ENCODE measurements at regions not wholly inside any gene's neighbourhood (a gene's known extent, or its start where the extent isn't known, plus 50 kb on each side); places are given as distances from the start of the nearest gene placed in this dataset.

- DNase-seq (ENCODE audit: low read depth), result no peak
- no peak overlapping the region for H3K4me3 ChIP-seq (ENCODE audit: low read depth, low read length)
Measured at GRCh38 chr3:194215392-194215791, 79.4 kb downstream of the HES1 start.

GRCh38 chr3:194218646-194219453 is 82.9 kb downstream of the HES1 start:
- no peak overlapping the region for H3K4me3 ChIP-seq (ENCODE audit: low read depth, low read length)
- DNase-seq (ENCODE audit: low read depth), result no peak

- no peak overlapping the region for H3K4me3 ChIP-seq (ENCODE audit: low read depth, low read length)
- DNase-seq (ENCODE audit: low read depth), result no peak
Measured at GRCh38 chr3:194219826-194220410, 84.0 kb downstream of the HES1 start.

DNA sequence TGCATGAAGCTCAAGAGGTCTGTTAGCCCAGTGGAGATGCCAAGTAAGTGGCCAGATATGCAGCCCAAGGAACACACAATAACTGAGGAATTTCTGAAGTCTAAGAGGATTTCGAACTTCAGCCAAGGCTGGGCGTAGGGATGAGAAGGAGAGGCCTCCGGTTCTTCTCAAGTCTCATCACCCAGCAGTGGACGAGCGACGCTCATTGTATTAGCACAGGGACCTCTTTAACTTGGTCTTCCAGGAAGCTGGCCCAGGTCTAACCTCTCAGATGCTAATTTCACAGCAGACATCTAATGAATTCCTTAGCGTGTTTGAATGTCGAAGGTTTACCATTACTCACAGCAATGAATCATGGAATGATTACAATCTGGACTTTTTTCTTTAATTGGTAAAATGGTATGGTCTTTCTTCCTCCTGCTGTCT is 85.0 kb downstream of the HES1 start:
- DNase-seq (ENCODE audit: low read depth), result no peak

GRCh38 chr3:194221336-194221735 is 85.4 kb downstream of the HES1 start:
- no peak overlapping the region for H3K4me3 ChIP-seq (ENCODE audit: low read depth, low read length)
- no peak for DNase-seq (ENCODE audit: low read depth)

More for the DNA sequence above, 85.0 kb downstream of the HES1 start:
- H3K4me3 ChIP-seq (ENCODE audit: low read depth, low read length), result no peak overlapping the region

GRCh38 chr3:194223951-194224350 is 88.0 kb downstream of the HES1 start:
- no peak for DNase-seq (ENCODE audit: low read depth)

DNA sequence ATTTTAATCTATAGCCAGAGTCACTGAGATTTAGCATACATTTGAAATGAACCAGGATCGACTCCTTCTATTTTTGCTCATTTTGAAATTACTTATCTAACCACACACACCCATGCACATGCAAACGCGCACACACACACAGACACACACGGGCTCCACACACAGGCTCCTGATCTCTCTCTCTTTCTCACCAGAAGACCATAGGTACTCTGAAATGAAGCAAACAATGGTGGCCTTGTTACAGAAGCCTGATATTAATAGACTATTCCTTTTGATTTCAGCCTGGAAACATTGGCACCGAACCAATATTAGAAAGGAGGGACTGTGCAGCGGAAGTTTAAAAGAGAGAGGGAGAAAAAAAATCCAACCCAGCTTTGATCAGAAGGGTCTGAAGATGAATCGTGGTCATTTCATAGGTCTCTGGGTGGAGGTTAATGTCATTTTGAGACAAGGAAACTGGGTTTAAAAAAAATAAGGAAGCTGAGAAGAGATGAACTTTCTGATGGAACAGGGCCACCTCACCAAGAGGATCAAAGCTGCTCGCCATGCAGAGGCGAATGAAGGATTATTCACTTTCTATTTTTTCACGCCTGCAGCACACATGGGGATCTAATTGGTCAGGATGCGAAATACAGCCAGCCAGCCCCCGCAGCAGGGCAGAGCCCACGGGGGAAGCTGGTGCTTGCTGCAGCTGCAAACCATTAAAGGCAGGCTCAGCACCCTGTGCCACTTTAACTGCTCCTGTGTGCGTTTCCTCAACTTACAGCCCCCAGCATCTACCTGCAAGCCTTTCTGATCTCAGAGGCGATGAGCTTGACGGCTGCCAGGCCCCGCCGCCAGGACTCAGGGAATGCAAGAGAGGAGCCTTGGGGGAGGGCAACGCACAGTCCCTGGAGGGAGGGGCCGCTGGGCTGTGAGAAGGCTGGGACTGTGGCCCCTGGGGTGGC is 88.8 kb downstream of the HES1 start:
- H3K4me3 ChIP-seq (ENCODE audit: low read depth, low read length), result no peak overlapping the region
- no peak for DNase-seq (ENCODE audit: low read depth)

More at GRCh38 chr3:194223951-194224350, 88.0 kb downstream of the HES1 start:
- H3K4me3 ChIP-seq (ENCODE audit: low read depth, low read length), result no peak overlapping the region

- no peak for DNase-seq (ENCODE audit: low read depth)
- H3K4me3 ChIP-seq (ENCODE audit: low read depth, low read length), result no peak overlapping the region
Measured at GRCh38 chr3:194225418-194225812, 89.5 kb downstream of the HES1 start.

GRCh38 chr3:194225988-194226663 is 90.2 kb downstream of the HES1 start:
- H3K4me3 ChIP-seq (ENCODE audit: low read depth, low read length), result no peak overlapping the region
- DNase-seq (ENCODE audit: low read depth), result no peak

GRCh38 chr3:194231929-194232832 is 96.2 kb downstream of the HES1 start:
- no peak overlapping the region for H3K4me3 ChIP-seq (ENCODE audit: low read depth, low read length)
- DNase-seq (ENCODE audit: low read depth), result no peak

DNA sequence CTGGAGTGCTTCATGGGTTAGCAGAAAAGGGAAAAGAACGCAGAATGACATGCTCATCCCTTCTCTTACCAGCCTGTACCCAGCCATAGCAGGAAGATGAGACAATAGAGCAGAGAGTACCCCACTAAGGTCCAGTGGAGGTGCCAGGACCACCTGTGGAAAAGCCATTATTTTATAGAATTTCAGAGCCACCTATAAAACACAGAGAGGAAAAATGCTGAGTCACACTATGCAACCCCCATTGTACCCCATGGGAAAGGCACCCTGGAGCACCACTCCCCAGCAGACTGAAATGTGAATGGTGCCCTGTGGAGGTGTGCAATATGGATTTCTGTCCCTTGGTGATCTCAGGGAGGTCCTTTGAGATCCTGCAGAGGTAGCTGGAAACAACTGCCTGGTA is 97.2 kb downstream of the HES1 start:
- H3K4me3 ChIP-seq (ENCODE audit: low read depth, low read length), result no peak overlapping the region

DNA sequence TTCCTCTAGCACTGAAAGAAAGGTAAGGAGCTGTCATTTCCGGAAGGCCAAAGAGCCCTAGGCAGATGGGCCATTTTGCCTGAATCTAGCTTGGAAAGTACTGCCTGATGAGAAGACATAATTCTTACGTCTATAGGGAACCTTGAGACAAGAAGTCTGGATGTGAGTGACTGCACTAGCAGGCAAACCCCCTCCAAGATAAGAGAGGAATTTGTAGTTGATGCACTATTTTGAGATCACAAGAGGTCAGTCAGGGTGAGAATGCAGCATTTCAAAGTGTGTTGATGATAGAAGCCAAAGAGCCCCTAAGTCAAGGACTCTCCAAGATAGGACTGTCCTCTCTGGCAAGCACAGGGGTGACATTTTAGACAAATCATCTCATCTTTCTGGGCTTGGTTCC is 99.2 kb downstream of the HES1 start:
- no peak for DNase-seq (ENCODE audit: low read depth)
- no peak overlapping the region for H3K4me3 ChIP-seq (ENCODE audit: low read depth, low read length)

More for the DNA sequence above, 97.2 kb downstream of the HES1 start:
- no peak for DNase-seq (ENCODE audit: low read depth)

GRCh38 chr3:194237110-194237509 is 101.2 kb downstream of the HES1 start:
- H3K4me3 ChIP-seq (ENCODE audit: low read depth, low read length), result no peak overlapping the region
- DNase-seq (ENCODE audit: low read depth), result no peak

DNA sequence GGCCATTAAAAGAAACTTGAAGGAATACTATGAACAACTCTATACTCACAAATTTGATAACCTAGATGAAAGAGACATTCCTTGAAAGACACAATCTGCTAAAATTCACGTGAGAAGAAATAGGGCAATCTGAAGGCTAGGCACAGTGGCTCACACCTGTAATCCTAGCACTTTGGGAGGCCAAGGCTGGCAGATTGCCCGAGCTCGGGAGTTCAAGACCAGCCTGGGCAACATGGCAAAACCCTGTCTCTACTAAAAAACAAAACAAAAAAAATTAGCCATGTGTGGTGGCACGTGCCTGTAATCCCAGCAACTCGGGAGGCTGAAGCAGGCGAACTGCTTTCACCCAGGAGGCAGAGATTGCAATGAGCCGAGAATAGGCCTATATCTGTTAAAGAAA is 104.8 kb downstream of the HES1 start:
- DNase-seq (ENCODE audit: low read depth), result no peak
- H3K4me3 ChIP-seq (ENCODE audit: low read depth, low read length), result no peak overlapping the region

GRCh38 chr3:194243172-194243837 is 107.4 kb downstream of the HES1 start:
- DNase-seq (ENCODE audit: low read depth), result no peak

DNA sequence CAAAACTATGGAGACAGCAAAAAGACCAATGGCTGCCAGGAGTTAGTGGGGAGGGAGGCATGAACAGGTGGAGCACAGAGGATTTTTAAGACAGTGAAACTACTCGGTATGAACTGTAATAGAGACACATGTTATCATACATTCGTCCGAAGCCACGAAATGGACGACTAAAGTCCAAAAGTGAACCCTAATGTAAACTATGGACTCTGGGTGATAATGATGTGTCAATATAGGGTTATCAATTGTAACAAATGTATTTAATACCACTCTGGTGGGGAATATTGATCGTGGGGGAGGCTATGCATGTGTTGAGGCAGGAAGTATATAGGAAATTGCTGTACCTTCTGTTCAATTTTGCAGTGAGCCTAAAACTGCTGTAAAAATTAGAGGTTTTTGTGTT is 107.0 kb downstream of the CPN2 start:
- DNase-seq (ENCODE audit: low read depth), result no peak
- no peak overlapping the region for H3K4me3 ChIP-seq (ENCODE audit: low read depth, low read length)

More at GRCh38 chr3:194243172-194243837, 107.4 kb downstream of the HES1 start:
- H3K4me3 ChIP-seq (ENCODE audit: low read depth, low read length), result no peak overlapping the region

DNA sequence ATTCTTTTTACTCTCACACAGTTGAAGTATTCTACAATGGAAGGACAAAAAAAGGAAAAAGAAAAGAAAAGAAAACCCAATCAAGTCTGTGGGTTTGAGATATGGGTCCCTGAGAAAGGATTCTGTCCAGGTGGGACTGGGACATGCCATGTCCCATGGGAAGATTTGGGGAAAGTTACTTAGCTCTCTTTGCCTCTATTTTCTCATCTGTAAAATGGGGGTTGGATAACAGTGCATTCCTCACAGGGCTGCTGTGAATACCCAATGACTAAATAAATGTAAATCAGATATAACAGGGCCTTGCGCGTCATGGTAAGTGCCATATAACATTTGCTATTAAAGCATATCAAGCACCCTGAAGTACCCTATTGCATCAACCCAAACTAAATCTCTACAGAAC is 105.7 kb downstream of the CPN2 start:
- H3K4me3 ChIP-seq (ENCODE audit: low read depth, low read length), result no peak overlapping the region
- no peak for DNase-seq (ENCODE audit: low read depth)

DNA sequence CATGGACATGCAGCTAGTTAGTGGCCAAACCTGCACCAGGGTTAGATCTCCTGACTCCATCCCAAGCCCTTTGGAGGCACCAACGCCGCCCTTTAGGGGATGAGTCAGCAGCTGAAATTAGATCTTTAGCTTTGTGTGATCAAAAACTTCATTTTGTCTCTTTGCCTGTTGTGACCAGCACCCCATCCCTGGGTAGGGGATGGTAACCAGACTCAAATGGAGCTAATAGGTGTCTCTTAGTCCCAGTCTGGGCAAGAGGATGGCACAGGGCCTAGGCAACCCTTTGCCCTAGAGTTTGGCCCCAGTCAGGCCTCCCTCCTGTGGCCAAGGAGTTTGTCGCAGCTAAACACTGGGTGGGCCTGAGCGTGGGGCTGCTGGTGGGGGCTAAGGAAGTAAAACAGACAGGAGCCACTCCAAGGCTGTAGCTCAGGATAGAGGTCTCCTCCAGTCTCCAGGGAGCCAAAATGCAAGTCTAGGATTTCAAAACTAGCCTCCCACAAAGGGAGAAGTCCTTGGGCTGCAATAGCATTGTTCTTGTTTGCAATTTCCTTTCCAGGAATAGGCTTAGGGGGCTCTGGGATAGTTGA is 105.1 kb downstream of the CPN2 start:
- no peak for DNase-seq (ENCODE audit: low read depth)
- no peak overlapping the region for H3K4me3 ChIP-seq (ENCODE audit: low read depth, low read length)
